NCI-H1694 (cell line): ENCODE measurements at regions not wholly inside any gene's neighbourhood (a gene's known extent, or its start where the extent isn't known, plus 50 kb on each side); places are given as distances from the start of the nearest gene placed in this dataset.

ENCODE experiments used
- DNase-seq: peaks from one replicate; lab custom pipeline; 2025; lab: John Stamatoyannopoulos, UW

DNA sequence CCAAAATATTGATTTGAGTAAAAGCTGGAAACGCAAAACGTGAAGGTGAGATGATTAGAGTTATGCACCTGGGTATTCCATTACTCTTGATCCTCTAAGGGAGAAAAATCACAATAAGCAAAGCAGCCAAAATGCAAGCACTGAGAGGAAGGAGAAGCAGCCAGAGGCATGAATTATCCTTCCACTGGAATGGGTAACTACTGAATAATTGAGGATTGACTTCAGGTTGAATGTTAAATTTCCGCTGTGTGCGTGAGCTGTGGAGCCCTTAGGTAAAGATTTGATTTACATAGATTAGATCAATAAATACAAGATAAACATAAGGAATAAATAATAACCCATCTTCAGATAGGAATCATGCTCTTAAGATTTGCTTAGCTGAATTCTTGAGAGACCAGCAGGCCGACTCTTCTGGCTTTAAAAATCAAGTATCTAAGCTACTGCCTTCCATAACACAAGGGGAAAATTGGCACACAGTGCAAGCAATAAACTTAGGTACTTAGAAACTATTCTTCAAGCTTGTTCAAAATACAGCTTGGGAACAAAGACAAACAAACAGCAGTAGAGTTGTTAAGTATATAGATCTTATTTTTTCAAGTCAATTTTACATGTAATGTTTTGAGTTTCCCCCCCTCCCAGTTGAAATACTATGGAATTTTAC is 1459.5 kb downstream of the ZPLD1 start:
- no peak for DNase-seq

DNA sequence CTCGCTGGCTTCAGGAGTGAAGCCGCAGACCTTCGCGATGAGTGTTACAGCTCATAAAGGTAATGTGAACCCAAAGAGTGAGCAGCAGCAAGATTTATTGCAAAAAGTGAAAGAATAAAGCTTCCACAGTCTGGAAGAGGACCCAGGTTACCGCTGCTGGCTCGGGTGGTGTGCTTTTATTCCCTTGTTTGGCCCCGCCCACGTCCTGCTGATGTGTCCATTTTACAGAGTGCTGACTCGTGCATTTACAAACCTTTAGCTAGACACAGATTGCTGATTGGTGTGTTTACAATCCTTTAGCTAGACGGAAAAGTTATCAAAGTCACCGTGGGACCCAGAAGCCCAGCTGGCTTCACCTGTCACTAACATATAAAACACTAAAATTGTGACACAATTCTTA is 1464.5 kb downstream of the ZPLD1 start:
- DNase-seq = no peak

DNA sequence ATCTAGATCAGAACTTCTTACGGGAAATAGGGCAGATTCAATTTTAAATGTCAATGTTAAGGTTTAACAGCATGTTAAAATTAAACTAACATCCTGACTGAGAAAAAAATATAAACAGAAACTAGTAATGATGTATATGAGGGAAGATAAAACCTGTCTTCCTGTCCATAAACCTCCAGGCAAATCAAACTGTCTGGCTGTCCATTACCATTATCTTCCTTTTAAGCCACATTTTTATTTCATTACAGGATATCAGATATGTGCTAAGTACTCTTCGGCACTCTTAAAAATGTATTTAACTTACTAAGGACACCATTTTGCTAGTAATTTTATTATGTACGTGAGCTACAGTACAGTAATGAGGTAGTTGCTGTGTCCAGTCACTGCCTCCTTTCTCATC is 1461.7 kb upstream of the ALCAM start:
- no peak for DNase-seq

DNA sequence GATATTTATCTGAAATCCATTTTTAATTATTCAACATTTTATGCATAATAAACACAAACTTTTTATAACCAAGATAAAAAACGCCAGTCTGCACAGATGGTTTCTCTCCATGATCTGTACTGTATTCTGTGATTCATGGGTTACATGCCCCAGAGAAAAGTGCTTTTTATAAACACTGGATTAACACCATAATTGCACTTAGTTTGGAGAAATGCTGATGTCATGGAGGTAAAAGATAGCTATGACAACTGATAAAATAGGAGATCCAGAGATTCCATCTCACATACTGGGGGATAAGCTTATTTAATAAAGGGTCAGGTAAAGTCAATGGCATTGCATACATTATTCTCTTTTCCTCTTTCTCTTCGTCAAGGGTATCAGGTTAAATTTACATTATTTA is 1460.4 kb upstream of the ALCAM start:
- DNase-seq = no peak

DNA sequence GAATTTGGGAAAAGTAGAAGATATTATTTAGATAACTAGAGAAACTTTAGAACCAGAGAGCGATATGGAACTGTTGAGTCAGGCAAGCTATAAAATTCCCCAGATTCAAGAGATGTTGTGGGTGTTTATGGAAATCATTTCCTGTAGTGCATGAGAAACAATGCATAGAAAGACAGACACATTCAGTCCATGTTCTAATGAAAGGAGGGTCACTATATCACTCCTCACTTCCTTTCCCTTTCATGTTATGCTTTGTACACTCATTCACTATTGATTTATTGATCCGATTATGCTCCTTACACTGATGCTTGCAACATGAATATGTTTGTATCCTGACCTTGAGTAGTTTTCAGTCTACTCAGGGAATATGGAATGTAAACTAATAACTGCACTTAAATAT is 1459.9 kb upstream of the ALCAM start:
- no peak for DNase-seq

DNA sequence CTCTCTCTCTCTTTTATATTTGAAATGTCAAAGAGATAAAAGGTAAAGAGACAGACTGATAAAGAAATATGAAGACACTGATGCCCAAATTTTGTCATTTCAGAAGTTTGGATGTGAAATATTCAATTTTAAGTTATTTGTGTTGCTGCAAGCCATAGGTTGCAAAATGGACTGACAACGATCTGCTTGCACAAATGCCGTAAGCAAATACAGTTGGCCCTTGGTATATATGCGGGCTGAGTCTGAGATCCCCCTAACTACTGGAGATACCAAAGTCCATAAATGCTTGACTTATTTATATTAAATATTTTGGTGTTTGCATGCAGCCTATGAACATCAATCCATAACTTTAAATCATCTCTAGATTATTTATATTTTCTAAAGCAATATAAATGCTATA is 1459.1 kb upstream of the ALCAM start:
- no peak for DNase-seq

DNA sequence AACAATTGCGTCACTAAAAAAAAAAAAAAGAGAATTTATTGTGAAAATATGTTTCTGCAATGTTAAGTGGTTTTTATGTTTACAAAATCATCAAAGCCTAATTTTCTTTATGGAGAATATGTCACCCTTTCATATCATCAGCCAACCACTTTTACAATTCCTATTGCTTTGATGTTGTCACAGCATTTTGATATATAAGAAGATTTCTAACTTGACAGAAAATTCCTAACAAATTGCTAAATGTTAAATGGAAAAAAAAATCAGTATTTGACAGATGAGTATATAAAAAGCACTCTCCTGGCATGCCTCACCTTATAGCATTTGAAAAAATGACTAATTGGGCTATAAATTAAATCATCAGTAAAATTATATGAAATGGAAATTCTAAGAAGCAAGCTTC is 1457.3 kb upstream of the ALCAM start:
- no peak for DNase-seq

DNA sequence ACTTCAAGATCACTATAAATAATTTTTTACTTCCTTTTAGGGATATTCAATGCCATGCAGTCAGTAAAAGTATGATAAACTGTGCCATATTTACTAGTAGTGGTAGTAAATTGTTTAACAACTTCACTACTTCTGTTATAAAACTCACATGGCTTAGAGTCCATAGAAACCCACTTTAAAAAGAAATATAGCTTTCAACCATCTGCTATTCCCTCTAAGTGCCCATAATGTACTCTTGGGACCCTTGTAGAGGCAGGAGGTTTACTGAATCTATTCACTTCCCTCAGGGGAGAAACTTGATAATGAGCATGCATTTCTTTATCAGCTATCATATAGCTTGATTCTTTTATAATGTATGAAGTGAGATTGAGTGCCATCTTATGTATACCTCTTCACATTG is 1448.4 kb upstream of the ALCAM start:
- no peak for DNase-seq

DNA sequence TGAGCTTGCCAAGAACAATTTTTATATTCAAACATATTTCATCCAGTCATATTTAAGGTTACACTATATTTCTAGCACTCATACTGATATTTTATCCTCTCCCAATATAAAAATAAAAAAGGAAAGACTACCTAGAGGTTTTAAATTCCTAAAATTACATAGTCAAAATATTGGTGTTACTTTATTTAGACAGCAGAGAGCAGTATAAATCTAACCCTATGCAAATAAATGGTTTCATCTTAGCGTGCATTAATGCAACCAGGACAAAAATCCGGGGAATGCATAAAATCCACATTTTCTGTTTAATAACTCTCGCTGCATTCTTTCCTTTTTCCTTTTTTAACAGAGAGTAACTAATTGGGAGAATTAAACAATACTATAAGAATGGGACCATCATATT is 1447.4 kb upstream of the ALCAM start:
- no peak for DNase-seq

DNA sequence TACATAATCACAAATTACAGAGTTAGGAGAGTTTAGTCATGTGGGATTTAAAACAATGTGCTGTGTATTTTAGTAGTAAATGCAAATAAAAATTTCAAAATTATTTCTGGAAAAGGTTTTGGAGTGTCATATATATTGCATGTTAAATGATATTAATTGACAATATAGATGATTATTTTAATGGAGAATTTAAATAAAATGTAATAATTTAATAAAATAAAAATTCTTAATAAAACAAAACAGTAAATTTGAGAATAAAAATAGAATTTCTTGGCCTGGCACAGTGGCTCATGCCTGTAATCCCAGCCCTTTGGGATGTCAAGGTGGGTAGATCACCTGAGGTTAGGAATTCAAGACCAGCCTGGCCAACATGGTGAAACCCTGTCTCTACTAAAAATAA is 1442.8 kb upstream of the ALCAM start:
- no peak for DNase-seq

DNA sequence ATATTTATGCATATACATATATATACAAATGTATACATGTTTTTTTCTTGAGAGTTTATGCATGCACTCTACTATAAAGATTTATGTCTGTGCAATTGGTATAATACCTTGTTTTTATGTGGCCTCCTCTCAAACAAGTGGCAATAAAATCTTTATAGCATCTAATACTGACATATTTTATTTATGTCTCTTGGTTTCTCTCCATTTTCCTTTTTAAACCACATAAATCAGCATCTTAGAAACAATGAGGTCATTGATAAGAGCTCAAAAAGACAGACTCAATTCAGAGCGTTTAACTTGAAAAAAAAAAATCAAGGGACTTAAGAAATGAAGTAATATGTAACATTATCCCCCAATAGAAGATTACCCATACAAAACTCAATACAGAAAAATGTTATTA is 1442.2 kb upstream of the ALCAM start:
- DNase-seq = no peak

DNA sequence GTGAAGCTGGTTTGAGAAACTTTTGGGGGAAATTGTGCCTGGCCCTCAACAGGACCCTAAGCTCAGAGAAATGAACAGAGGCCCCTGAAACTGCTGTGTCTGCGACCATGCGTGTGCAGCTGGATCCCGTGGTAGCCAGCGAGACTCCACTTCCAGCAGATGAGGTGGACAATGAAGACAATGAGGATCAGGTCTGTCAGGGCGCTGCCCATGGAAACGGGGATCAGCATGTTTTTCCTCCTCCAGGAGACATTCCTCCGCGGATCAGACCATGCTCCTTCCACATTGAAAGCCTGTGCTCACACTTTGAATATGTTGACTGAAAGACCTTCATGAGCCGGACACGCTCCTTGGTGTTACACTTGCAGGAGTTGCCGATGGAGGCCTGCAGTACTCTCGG is 1439.8 kb upstream of the ALCAM start:
- no peak for DNase-seq

DNA sequence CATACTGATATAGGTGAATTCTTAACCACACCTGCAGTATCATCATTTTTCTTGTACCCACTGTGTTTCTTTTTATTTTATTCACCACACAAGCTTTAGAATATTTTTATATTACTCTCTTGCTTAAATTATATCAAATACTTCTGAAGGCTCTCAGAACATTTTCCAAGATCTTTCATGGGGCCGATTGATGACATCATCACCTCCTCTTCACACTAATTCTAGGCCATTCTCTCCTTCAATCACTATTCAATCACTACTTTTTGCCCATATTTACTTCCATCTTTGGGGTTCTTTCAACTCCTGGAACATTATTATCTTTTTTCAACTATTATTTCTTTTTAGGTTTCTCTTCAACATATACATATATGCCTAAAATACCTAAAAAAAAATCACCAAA is 1438.8 kb upstream of the ALCAM start:
- no peak for DNase-seq

DNA sequence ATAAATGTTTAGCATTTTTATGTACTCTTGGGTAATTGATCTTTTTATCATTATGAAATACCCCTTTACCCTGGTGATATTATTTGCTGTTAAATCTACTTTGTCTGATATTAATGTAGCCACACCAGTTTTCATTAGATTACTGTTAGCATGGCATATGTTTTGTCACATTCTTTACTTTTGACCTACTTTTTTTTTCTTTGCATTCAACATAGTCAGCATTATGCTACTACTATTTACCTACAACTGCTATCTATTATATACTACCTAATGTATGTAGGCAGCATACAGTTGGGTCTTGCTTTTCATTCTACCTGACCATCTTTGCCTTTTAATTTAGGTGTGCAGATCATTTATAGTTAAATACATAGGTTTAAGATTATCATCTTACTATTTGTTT is 1429.6 kb upstream of the ALCAM start:
- DNase-seq = no peak

DNA sequence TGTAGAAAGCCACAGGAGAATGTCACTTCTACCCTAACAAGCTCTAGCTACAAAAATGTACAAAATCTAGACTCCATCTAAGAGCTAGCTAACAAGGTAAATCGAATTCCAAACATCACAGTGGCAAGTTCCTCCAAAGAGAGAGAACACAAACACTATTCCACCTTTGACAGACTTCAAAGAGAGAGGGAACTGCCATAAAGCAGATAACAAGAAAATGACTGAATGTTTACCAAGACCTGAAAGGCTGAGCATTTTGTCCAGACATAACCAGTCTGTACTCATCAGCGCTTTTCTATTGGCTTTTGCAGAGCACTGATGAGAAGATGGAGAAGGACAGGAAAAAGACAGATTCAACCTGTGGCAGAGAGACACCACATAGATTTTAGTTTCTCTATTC is 1419.6 kb upstream of the ALCAM start:
- no peak for DNase-seq

DNA sequence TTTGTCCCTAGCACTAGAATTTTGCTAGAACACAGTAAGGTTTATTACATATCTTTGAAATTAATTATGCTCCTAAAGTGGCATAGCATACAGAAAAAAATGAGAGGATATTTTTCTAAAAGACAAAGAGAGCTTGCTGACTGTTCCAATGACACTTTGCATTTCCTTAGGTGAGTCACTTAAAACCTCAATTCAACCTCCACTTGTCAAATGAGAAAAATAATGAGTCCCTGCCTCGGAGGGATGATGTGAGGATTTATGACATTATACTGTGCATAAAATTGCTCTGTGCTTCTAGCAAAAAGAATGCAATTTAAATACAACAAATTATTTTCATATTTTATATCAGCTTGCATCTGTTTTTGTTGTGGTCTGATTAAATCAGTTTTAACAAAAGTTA is 1417.0 kb upstream of the ALCAM start:
- DNase-seq = no peak

DNA sequence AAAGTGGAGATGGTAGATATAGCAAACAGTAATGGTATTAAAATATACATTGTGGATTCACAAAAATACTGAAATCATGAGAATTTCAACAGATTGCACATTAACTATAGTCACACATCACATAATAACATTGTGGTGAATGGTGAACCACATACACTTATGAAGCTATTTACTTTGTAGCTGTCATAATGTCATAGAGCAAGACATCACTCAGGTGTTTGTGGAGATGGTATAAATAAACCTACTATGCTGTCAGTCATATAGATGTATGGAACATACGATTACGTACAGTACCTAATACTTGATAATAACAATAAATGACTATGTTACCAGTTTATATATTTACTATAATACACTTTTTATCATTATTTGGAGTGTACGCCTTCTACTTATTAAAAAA is 1416.0 kb upstream of the ALCAM start:
- DNase-seq = no peak

DNA sequence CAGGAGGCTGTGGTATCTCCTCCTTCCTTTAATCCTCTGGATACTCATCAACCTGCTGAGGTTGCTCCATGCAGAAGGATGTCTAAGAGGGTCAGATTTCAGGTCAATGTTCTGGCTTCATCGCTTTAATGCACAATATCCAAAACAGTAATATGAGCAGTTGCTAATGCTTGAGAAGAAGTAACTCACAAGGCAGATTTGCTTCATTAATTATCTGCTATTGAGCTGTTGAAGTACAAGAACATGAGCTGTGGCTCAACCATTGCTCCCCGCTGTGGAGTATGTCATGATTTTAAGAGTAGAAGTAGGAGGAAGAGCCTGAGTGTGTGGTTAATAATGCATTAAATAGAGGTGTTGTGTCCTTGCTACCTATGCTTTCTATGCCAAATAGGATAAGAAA is 1412.9 kb upstream of the ALCAM start:
- DNase-seq = no peak

DNA sequence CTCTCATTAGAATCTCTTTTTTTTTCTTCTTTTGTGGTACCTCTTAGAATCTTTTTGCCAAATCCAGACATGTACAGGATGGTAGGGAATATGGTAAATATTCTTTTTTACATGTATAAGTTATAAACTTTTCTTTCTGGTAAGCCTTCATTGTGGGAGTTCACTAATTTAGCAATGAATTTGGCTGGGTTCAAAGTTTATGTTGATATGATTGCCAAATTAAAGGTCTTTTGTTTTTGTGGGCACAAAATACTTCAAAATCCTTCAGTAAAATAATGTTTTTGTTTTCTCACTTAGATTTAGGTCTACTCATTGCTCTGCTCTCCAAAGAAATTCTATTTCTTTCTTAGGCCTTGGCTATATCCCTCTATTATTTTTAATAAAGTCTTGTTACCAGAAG is 1405.9 kb upstream of the ALCAM start:
- DNase-seq = no peak

DNA sequence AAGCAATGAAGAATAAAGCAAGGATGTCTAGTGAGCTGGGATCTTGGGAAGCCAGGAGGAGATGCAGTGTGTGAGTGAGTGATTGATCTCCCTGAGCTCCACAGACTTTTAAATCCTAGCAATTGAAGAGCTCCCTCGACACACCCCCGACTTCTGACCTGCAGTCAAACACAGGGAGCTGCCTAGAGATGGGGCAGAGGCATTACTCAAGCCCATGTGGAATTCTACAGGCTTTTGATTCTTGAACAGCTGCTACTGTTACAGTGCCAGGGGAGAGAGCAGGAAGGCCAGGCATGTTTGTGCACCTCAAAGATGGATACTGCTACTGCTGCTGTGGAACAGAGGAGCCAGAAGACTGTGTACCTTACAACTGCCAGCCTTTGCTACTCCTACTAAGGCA is 1403.1 kb upstream of the ALCAM start:
- no peak for DNase-seq

DNA sequence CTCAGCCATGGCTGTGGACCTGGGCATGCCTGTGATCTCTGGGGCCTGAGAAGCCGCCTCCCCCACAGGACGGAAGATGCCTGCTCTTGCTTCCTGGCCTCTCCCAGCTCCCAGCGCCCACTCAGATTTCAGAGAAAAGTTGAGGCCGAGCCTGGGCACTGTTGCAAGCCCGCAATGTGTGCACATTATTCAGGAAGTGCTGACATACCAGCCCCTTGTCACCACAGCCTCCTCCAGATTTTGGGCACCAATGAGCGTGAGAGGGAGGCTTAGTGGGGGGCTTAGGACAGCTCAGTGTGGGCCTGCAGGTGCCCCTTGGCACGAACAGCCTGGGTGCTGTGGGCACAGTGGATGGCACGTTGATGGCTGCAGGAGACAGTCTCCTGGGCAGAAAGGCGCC is 1400.9 kb upstream of the ALCAM start:
- DNase-seq = no peak

DNA sequence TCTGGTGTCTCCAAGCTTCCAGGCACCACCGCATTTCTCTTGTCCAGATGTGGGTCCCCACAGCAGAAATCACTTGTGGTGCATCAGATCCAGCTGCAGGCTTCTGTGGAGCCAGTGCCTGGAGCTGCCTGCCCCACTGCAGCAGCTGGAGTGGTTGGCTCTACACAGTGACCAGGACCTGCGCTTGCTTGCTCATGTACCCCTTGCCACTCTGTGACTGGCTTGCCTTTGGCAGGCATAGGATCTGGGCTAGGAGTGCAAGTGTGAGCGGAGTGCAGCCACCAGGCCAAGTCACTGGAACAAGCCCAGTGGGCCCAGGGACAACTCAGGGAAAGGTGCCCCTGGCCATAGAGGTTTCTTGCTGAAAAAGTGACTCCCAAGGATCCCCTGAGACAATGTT is 1400.0 kb upstream of the ALCAM start:
- no peak for DNase-seq

DNA sequence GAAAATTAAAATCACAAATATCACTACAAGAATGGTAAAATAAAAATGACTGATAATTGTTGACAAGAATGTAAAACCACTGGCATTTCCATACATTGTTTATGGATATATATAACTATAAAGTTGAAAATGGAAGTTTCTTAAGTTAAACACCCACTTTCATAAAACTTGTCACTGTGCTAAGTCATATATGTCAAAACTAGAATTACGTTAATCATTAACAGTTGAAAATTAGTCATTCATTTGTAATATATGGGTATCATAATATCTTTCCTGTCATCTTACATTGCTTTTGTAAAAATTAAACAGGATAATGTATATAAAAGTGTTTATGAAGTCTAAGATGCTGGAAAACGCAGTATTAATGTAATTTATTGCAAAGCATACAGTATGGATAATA is 1398.6 kb upstream of the ALCAM start:
- no peak for DNase-seq

DNA sequence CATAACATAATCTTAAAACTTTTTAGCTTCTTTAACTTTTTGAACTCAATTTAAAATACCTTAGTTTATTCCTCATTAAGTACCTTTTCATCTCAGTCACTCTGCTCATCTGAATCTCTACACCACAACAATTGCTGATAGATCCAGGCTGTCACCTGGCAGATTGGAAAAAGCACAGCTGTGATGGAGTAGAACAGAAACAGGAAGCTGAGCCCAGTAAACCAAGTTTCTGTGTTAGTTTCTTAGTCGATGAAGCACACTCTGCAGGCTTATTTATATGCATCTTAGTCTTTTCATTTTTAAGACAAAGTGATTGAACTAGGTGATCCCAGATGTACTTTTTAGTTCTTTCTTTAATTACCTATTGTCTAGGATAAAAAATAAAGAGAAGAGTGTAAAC is 1398.0 kb upstream of the ALCAM start:
- no peak for DNase-seq

DNA sequence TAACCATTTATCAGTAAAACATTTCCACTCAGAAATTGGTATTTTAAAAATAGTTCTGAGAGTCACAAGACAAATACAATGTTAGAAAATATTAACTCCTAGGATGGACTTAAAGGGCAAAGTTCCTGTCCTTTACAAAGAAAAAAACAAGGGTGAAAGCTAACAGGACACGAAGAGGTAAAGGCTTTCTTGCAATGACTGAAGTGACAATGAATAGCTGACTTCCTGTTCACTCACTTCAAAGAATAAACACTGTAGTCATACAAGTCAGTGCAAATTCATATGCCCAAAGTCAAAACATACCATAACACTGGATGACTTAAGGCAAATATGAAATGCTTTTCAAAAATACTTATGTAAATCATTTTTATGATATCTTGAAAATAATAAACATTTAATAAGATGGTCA is 1389.8 kb upstream of the ALCAM start:
- DNase-seq = no peak
